ENCODE measurements at regions not wholly inside any gene's neighbourhood (a gene's known extent, or its start where the extent isn't known, plus 50 kb on each side); places are given as distances from the start of the nearest gene placed in this dataset.

DNA sequence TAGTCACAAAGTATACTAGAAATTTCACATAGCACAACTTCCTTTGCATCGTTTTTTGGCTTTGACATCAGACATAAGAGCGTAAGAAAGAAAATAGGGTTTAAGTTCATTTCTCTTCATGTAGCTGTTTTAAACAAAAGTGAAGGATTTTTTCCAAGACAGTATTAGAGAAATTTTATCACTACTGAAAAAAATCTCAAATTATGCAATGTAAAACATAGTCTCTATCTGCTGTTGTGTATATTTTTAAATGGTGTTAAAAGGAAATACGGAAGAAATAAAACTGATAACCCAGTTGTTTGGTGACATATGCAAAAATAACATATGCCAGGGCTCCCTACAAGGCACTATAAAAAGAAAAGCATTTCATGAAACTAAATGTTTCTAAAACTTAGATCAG is 1449.4 kb downstream of the LRRC4C start:
- TF ChIP-seq POLR2A (IDR thresholded peaks at IDR 0.05) (no peak), POLR2AphosphoS5 (IDR thresholded peaks at IDR 0.05) (no peak), EP300 (IDR thresholded peaks at IDR 0.05) (no peak)
- TF ChIP-seq, protein P1, sequence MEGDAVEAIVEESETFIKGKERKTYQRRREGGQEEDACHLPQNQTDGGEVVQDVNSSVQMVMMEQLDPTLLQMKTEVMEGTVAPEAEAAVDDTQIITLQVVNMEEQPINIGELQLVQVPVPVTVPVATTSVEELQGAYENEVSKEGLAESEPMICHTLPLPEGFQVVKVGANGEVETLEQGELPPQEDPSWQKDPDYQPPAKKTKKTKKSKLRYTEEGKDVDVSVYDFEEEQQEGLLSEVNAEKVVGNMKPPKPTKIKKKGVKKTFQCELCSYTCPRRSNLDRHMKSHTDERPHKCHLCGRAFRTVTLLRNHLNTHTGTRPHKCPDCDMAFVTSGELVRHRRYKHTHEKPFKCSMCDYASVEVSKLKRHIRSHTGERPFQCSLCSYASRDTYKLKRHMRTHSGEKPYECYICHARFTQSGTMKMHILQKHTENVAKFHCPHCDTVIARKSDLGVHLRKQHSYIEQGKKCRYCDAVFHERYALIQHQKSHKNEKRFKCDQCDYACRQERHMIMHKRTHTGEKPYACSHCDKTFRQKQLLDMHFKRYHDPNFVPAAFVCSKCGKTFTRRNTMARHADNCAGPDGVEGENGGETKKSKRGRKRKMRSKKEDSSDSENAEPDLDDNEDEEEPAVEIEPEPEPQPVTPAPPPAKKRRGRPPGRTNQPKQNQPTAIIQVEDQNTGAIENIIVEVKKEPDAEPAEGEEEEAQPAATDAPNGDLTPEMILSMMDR (IDR thresholded peaks at IDR 0.05) = no peak
- Histone ChIP-seq H3K36me3 (no peaks in the 10 kb centered on the region), H3K27ac (no peak overlapping the region), H3K4me1 (no peaks in the 10 kb centered on the region), H3K9me3 (no peaks in the 10 kb centered on the region), H3K27me3 (no peaks in the 10 kb centered on the region), H3K4me3 (no peak overlapping the region)
- no peak for DNase-seq
- intact Hi-C loops (cut with DNase I) = no loop called here
- 60 to 76% methylated on average over 3 of the region's 3 CpGs for WGBS, 2 donors

DNA sequence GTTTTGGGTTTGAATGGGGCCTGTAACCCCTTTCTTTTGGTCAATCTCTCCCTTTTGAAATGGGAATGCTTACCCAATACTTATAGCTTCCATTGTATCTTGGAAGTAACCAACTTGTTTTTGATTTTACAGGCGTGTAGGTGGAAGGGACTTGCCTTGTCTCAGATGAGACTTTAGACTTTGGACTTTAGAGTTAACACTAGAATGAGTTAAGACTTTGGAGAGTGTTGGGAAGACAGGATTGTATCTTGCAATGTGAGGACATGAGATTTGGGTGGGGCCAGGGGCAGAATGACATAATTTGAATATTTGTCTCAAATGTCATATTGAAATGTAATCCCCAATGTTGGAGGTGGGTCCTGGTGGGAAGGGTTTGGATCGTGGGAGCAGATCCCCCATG is 1466.9 kb downstream of the LRRC4C start:
- TF ChIP-seq, protein P1 (IDR thresholded peaks at IDR 0.05) = no peak
- no peak for TF ChIP-seq POLR2A (IDR thresholded peaks at IDR 0.05)
- no peak for TF ChIP-seq POLR2AphosphoS5 (IDR thresholded peaks at IDR 0.05)
- Histone ChIP-seq H3K27ac (no peak overlapping the region), H3K36me3 (no peaks in the 10 kb centered on the region), H3K4me1 (no peaks in the 10 kb centered on the region), H3K4me3 (no peak overlapping the region), H3K9me3 (no peaks in the 10 kb centered on the region), H3K27me3 (no peaks in the 10 kb centered on the region)
- 49 to 72% methylated on average over 2 of the region's 2 CpGs for WGBS, 2 donors
- no peak for DNase-seq
- intact Hi-C loops (cut with DNase I) = no loop called here

DNA sequence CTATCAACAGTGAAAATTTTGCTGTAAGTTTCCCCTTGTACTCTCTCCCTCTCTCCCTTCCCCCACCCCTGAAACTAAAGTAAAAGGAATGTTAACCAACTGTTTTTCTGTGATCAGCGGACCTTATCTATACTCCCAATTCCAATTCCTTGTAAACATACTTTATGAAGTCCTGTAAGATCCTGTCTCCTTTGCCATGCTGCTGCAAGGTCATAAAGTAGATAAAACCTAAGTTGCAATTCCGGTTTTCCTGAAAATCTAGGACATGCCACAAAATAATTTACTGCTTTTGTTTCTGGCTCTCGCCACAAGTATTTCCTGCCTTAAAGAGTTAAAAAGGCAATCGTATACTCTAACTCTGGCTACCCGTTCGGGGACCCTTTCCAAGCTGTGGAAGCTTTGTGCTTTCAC is 1469.0 kb downstream of the LRRC4C start:
- Histone ChIP-seq H3K9me3 (no peaks in the 10 kb centered on the region), H3K4me3 (no peak overlapping the region), H3K4me1 (no peaks in the 10 kb centered on the region), H3K27me3 (no peaks in the 10 kb centered on the region), H3K36me3 (no peaks in the 10 kb centered on the region), H3K27ac (no peak overlapping the region)
- 5 to 19% methylated on average over 6 of the region's 6 CpGs for WGBS, 2 donors
- TF ChIP-seq POLR2AphosphoS5 (IDR thresholded peaks at IDR 0.05) (no peak), POLR2A (IDR thresholded peaks at IDR 0.05) (no peak), EP300 (IDR thresholded peaks at IDR 0.05) (no peak)
- TF ChIP-seq, protein P1 (IDR thresholded peaks at IDR 0.05) = no peak
- DNase-seq = no peak
- intact Hi-C loops (cut with DNase I) = no loop called here

DNA sequence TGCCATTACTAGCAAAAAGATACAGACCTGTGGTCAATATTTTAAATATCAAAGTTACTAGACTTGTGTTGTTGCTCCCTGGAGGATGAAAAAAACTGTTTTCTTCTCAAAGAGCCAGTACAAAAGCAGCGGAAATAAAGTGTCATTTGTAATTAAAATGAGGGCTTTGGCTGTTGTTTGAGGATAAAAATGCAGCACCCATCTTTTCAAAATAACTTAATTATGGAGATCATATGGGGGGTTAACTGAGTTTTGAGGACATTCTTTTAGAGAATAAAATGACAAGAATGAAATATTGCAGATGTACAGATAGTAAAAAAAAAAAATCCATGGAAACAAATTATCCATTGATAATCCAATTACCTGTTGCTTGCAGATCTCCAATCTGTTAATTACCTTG is 1484.4 kb downstream of the LRRC4C start:
- DNase-seq = no peak
- TF ChIP-seq, protein P1 (IDR thresholded peaks at IDR 0.05) = no peak
- TF ChIP-seq POLR2AphosphoS5 (IDR thresholded peaks at IDR 0.05) (no peak), EP300 (IDR thresholded peaks at IDR 0.05) (no peak), POLR2A (IDR thresholded peaks at IDR 0.05) (no peak)
- Histone ChIP-seq H3K27ac (no peak overlapping the region), H3K4me3 (no peak overlapping the region), H3K36me3 (no peaks in the 10 kb centered on the region), H3K4me1 (no peaks in the 10 kb centered on the region), H3K27me3 (no peaks in the 10 kb centered on the region), H3K9me3 (no peaks in the 10 kb centered on the region)
- 89 to 96% methylated on average over 1 of the region's 1 CpG for WGBS, 2 donors
- intact Hi-C loops (cut with DNase I) = no loop called here

DNA sequence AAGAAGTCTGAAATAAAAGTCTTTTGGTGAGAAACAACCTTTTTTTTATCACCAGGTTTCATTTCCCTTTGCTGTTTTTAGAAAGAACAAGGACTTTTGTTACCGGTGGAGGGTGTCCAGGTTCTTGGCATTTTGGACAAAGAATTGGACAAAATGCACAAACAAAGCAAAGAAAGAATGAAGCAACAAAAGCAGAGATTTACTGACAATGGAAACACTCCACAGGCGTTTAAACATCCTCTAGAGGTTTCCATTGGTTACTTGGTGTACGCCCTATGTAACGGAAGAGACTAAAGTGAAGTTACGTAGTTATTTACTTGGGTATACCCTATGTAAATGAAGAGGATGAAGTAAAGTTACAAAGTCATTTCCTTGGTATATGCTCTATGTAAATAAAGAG is 1487.0 kb downstream of the LRRC4C start:
- Histone ChIP-seq H3K4me1 (no peaks in the 10 kb centered on the region), H3K9me3 (no peaks in the 10 kb centered on the region), H3K36me3 (no peaks in the 10 kb centered on the region), H3K27me3 (no peaks in the 10 kb centered on the region), H3K27ac (no peak overlapping the region), H3K4me3 (no peak overlapping the region)
- no peak for DNase-seq
- TF ChIP-seq EP300 (IDR thresholded peaks at IDR 0.05) = no peak
- TF ChIP-seq, protein P1 (IDR thresholded peaks at IDR 0.05) = no peak
- no peak for TF ChIP-seq POLR2A (IDR thresholded peaks at IDR 0.05)
- no peak for TF ChIP-seq POLR2AphosphoS5 (IDR thresholded peaks at IDR 0.05)
- WGBS, 2 donors = 33 to 76% methylated on average over 5 of the region's 5 CpGs
- intact Hi-C loops (cut with DNase I) = no loop called here
